ENCODE measurements at regions not wholly inside any gene's neighbourhood (a gene's known extent, or its start where the extent isn't known, plus 50 kb on each side); places are given as distances from the start of the nearest gene placed in this dataset.
"Not testable (repeated sequence)": the region's sequence is repeated elsewhere in the genome, so short reads cannot be mapped to it uniquely, and the experiment has no call there.

GRCh38 chr4:83197555-83198235 is 83.2 kb upstream of the PLAC8 start:
- no peaks in the 10 kb centered on the region for H3K79me2 ChIP-seq (ENCODE audit: low read length)
- no peak for DNase-seq
- H3K9me2 ChIP-seq (replicated peaks; ENCODE audit: insufficient read depth, low read length): no peaks in the 10 kb centered on the region
- H3K4me2 ChIP-seq (ENCODE audit: low read depth, low read length, poor library complexity, severe bottlenecking): no peak overlapping the region
- no peaks in the 10 kb centered on the region for H3K36me3 ChIP-seq (ENCODE audit: insufficient read depth, low read length)
- H3K27ac ChIP-seq (ENCODE audit: low read length): no peak overlapping the region
- no peak overlapping the region for H3K9ac ChIP-seq (ENCODE audit: low read length)
- no peak overlapping the region for H2AFZ ChIP-seq (ENCODE audit: low read length)
- peaks cover 3% of the 10 kb centered on the region for H3K4me1 ChIP-seq (ENCODE audit: low read length)
- no peaks in the 10 kb centered on the region for H3K27me3 ChIP-seq (ENCODE audit: low read length)
- H3K9me3 ChIP-seq (ENCODE audit: low read length): no peaks in the 10 kb centered on the region
- H4K20me1 ChIP-seq (ENCODE audit: insufficient read depth, low read depth, low read length): no peaks in the 10 kb centered on the region
- no peak overlapping the region for H3K4me3 ChIP-seq (ENCODE audit: low read length)

GRCh38 chr4:83196921-83197320 is 82.4 kb upstream of the PLAC8 start:
- H3K9me2 ChIP-seq (replicated peaks; ENCODE audit: insufficient read depth, low read length): no peaks in the 10 kb centered on the region
- H3K27me3 ChIP-seq (ENCODE audit: low read length): no peaks in the 10 kb centered on the region
- no peaks in the 10 kb centered on the region for H3K79me2 ChIP-seq (ENCODE audit: low read length)
- H3K9me3 ChIP-seq (ENCODE audit: low read length): no peaks in the 10 kb centered on the region
- no peak overlapping the region for H3K27ac ChIP-seq (ENCODE audit: low read length)
- no peak overlapping the region for H3K4me3 ChIP-seq (ENCODE audit: low read length)
- no peak for DNase-seq
- peaks cover 3% of the 10 kb centered on the region for H3K4me1 ChIP-seq (ENCODE audit: low read length)
- no peaks in the 10 kb centered on the region for H3K36me3 ChIP-seq (ENCODE audit: insufficient read depth, low read length)
- H3K4me2 ChIP-seq (ENCODE audit: low read depth, low read length, poor library complexity, severe bottlenecking): no peak overlapping the region
- no peak overlapping the region for H3K9ac ChIP-seq (ENCODE audit: low read length)
- H4K20me1 ChIP-seq (ENCODE audit: insufficient read depth, low read depth, low read length): no peaks in the 10 kb centered on the region
- no peak overlapping the region for H2AFZ ChIP-seq (ENCODE audit: low read length)

- Histone ChIP-seq H3K4me2 (ENCODE audit: low read depth, low read length, poor library complexity, severe bottlenecking) (no peak overlapping the region), H3K4me1 (ENCODE audit: low read length) (peaks cover 3% of the 10 kb centered on the region), H3K27me3 (ENCODE audit: low read length) (no peaks in the 10 kb centered on the region), H3K4me3 (ENCODE audit: low read length) (no peak overlapping the region), H3K36me3 (ENCODE audit: insufficient read depth, low read length) (no peaks in the 10 kb centered on the region), H3K9me2 (replicated peaks; ENCODE audit: insufficient read depth, low read length) (no peaks in the 10 kb centered on the region), H3K9me3 (ENCODE audit: low read length) (no peaks in the 10 kb centered on the region), H3K27ac (ENCODE audit: low read length) (no peak overlapping the region), H3K9ac (ENCODE audit: low read length) (no peak overlapping the region), H4K20me1 (ENCODE audit: insufficient read depth, low read depth, low read length) (no peaks in the 10 kb centered on the region), H3K79me2 (ENCODE audit: low read length) (no peaks in the 10 kb centered on the region), H2AFZ (ENCODE audit: low read length) (no peak overlapping the region)
- DNase-seq: no peak
Measured at GRCh38 chr4:83195269-83195668, 80.7 kb upstream of the PLAC8 start.

GRCh38 chr4:83194588-83194987 is 80.1 kb upstream of the PLAC8 start:
- not testable (repeated sequence) for DNase-seq; H3K9me3 ChIP-seq (ENCODE audit: low read length); H3K27ac ChIP-seq (ENCODE audit: low read length); H3K4me3 ChIP-seq (ENCODE audit: low read length); H2AFZ ChIP-seq (ENCODE audit: low read length); H4K20me1 ChIP-seq (ENCODE audit: insufficient read depth, low read depth, low read length); H3K4me1 ChIP-seq (ENCODE audit: low read length); H3K9me2 ChIP-seq (replicated peaks; ENCODE audit: insufficient read depth, low read length); H3K9ac ChIP-seq (ENCODE audit: low read length); H3K4me2 ChIP-seq (ENCODE audit: low read depth, low read length, poor library complexity, severe bottlenecking); H3K27me3 ChIP-seq (ENCODE audit: low read length); H3K79me2 ChIP-seq (ENCODE audit: low read length); H3K36me3 ChIP-seq (ENCODE audit: insufficient read depth, low read length)

- Histone ChIP-seq H3K9me3 (ENCODE audit: low read length) (no peaks in the 10 kb centered on the region), H3K9me2 (replicated peaks; ENCODE audit: insufficient read depth, low read length) (no peaks in the 10 kb centered on the region), H3K9ac (ENCODE audit: low read length) (no peak overlapping the region), H4K20me1 (ENCODE audit: insufficient read depth, low read depth, low read length) (no peaks in the 10 kb centered on the region), H3K27ac (ENCODE audit: low read length) (no peak overlapping the region), H3K4me1 (ENCODE audit: low read length) (no peaks in the 10 kb centered on the region), H3K36me3 (ENCODE audit: insufficient read depth, low read length) (no peaks in the 10 kb centered on the region), H3K27me3 (ENCODE audit: low read length) (no peaks in the 10 kb centered on the region), H3K4me3 (ENCODE audit: low read length) (no peak overlapping the region), H2AFZ (ENCODE audit: low read length) (no peak overlapping the region), H3K4me2 (ENCODE audit: low read depth, low read length, poor library complexity, severe bottlenecking) (no peak overlapping the region), H3K79me2 (ENCODE audit: low read length) (no peaks in the 10 kb centered on the region)
- DNase-seq: no peak
Measured at GRCh38 chr4:83192634-83193033, 78.1 kb upstream of the PLAC8 start.

- H3K9me2 ChIP-seq (replicated peaks; ENCODE audit: insufficient read depth, low read length): no peaks in the 10 kb centered on the region
- H3K9me3 ChIP-seq (ENCODE audit: low read length): no peaks in the 10 kb centered on the region
- no peak overlapping the region for H3K27ac ChIP-seq (ENCODE audit: low read length)
- no peak overlapping the region for H3K4me3 ChIP-seq (ENCODE audit: low read length)
- no peaks in the 10 kb centered on the region for H3K4me1 ChIP-seq (ENCODE audit: low read length)
- DNase-seq: no peak
- H3K36me3 ChIP-seq (ENCODE audit: insufficient read depth, low read length): no peaks in the 10 kb centered on the region
- H3K27me3 ChIP-seq (ENCODE audit: low read length): no peaks in the 10 kb centered on the region
- no peaks in the 10 kb centered on the region for H4K20me1 ChIP-seq (ENCODE audit: insufficient read depth, low read depth, low read length)
- H3K4me2 ChIP-seq (ENCODE audit: low read depth, low read length, poor library complexity, severe bottlenecking): no peak overlapping the region
- H3K9ac ChIP-seq (ENCODE audit: low read length): no peak overlapping the region
- H2AFZ ChIP-seq (ENCODE audit: low read length): no peak overlapping the region
- H3K79me2 ChIP-seq (ENCODE audit: low read length): no peaks in the 10 kb centered on the region
Measured at GRCh38 chr4:83191026-83191425, 76.5 kb upstream of the PLAC8 start.

- no peak for DNase-seq
- Histone ChIP-seq H3K27me3 (ENCODE audit: low read length) (no peaks in the 10 kb centered on the region), H3K9me2 (replicated peaks; ENCODE audit: insufficient read depth, low read length) (no peaks in the 10 kb centered on the region), H2AFZ (ENCODE audit: low read length) (no peak overlapping the region), H3K36me3 (ENCODE audit: insufficient read depth, low read length) (no peaks in the 10 kb centered on the region), H3K4me2 (ENCODE audit: low read depth, low read length, poor library complexity, severe bottlenecking) (no peak overlapping the region), H3K9ac (ENCODE audit: low read length) (no peak overlapping the region), H4K20me1 (ENCODE audit: insufficient read depth, low read depth, low read length) (no peaks in the 10 kb centered on the region), H3K4me1 (ENCODE audit: low read length) (no peaks in the 10 kb centered on the region), H3K4me3 (ENCODE audit: low read length) (no peak overlapping the region), H3K79me2 (ENCODE audit: low read length) (no peaks in the 10 kb centered on the region), H3K9me3 (ENCODE audit: low read length) (no peaks in the 10 kb centered on the region), H3K27ac (ENCODE audit: low read length) (no peak overlapping the region)
Measured at GRCh38 chr4:83189631-83190136, 75.2 kb upstream of the PLAC8 start.

- DNase-seq: no peak
- Histone ChIP-seq H3K36me3 (ENCODE audit: insufficient read depth, low read length) (no peaks in the 10 kb centered on the region), H3K4me3 (ENCODE audit: low read length) (no peak overlapping the region), H3K27me3 (ENCODE audit: low read length) (no peaks in the 10 kb centered on the region), H3K9me2 (replicated peaks; ENCODE audit: insufficient read depth, low read length) (no peaks in the 10 kb centered on the region), H3K27ac (ENCODE audit: low read length) (no peak overlapping the region), H4K20me1 (ENCODE audit: insufficient read depth, low read depth, low read length) (no peaks in the 10 kb centered on the region), H2AFZ (ENCODE audit: low read length) (no peak overlapping the region), H3K9me3 (ENCODE audit: low read length) (no peaks in the 10 kb centered on the region), H3K4me1 (ENCODE audit: low read length) (no peaks in the 10 kb centered on the region), H3K79me2 (ENCODE audit: low read length) (no peaks in the 10 kb centered on the region), H3K4me2 (ENCODE audit: low read depth, low read length, poor library complexity, severe bottlenecking) (no peak overlapping the region), H3K9ac (ENCODE audit: low read length) (no peak overlapping the region)
Measured at GRCh38 chr4:83180431-83180968, 66.0 kb upstream of the PLAC8 start.
